ENCODE measurements at regions not wholly inside any gene's neighbourhood (a gene's known extent, or its start where the extent isn't known, plus 50 kb on each side); places are given as distances from the start of the nearest gene placed in this dataset.
"Not testable (repeated sequence)": the region's sequence is repeated elsewhere in the genome, so short reads cannot be mapped to it uniquely, and the experiment has no call there.

DNA sequence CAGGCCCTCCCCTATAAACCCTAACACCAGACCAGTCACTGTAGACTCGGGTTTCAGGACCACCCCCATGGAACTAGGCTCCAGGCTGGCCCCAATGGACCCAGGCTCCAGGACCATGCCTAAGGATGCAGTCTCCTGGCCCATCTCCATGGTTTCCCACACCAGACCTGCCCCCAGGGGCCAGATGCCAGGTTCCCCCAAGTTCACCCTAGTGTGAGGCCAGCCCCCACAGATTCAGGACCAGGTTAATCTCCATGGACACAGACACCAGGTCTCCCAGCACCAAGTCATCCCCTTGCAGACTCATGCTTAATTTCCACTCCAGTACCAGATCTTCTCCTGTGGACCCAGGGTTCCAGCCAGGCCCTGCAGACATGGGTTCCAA lies 103.8 kb upstream of the LANCL2 start:
- in situ Hi-C loops (cut with HindIII; ENCODE audit: low pct_unique_long_range_greater_than_20kb, low sequenced_read_pairs): no loop called here
- DNase-seq (ENCODE audit: low read depth): no peak

- DNase-seq (ENCODE audit: low read depth); in situ Hi-C loops (cut with HindIII; ENCODE audit: low pct_unique_long_range_greater_than_20kb, low sequenced_read_pairs): not testable (repeated sequence)
These were observed 99.8 kb upstream of the LANCL2 start for GRCh38 chr7:55265328-55265727.

GRCh38 chr7:55265836-55266642 lies 99.1 kb upstream of the LANCL2 start:
- in situ Hi-C loops (cut with HindIII; ENCODE audit: low pct_unique_long_range_greater_than_20kb, low sequenced_read_pairs): no loop called here

GRCh38 chr7:55271069-55271626 lies 94.0 kb upstream of the LANCL2 start:
- in situ Hi-C loops (cut with HindIII; ENCODE audit: low pct_unique_long_range_greater_than_20kb, low sequenced_read_pairs): no loop called here

More at GRCh38 chr7:55265836-55266642, 99.1 kb upstream of the LANCL2 start:
- DNase-seq (ENCODE audit: low read depth): no peak

DNA sequence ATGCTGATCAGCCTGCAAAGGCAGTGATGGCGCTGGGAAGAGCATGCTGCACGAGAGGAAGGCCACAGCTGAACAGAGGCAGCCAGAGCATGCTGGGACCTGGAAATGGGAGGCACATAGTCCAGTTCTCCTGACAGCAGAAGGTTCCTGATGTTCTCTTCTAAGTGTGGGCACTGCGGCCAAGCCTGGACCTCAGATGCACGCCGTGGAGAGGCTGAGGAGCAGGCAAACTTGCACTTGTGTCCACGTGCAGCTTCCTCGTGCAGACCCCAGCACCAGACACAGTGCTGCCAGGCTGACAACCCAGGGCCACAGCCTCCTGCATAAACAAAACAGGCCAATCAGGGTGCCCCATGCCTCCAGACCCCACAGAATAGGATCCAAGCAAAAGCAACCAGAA lies 93.5 kb upstream of the LANCL2 start:
- no peak for DNase-seq (ENCODE audit: low read depth)
- in situ Hi-C loops (cut with HindIII; ENCODE audit: low pct_unique_long_range_greater_than_20kb, low sequenced_read_pairs): no loop called here

More at GRCh38 chr7:55271069-55271626, 94.0 kb upstream of the LANCL2 start:
- no peak for DNase-seq (ENCODE audit: low read depth)

- DNase-seq (ENCODE audit: low read depth): no peak
- in situ Hi-C loops (cut with HindIII; ENCODE audit: low pct_unique_long_range_greater_than_20kb, low sequenced_read_pairs): no loop called here
These were observed 92.8 kb upstream of the LANCL2 start for GRCh38 chr7:55272328-55272727.

DNA sequence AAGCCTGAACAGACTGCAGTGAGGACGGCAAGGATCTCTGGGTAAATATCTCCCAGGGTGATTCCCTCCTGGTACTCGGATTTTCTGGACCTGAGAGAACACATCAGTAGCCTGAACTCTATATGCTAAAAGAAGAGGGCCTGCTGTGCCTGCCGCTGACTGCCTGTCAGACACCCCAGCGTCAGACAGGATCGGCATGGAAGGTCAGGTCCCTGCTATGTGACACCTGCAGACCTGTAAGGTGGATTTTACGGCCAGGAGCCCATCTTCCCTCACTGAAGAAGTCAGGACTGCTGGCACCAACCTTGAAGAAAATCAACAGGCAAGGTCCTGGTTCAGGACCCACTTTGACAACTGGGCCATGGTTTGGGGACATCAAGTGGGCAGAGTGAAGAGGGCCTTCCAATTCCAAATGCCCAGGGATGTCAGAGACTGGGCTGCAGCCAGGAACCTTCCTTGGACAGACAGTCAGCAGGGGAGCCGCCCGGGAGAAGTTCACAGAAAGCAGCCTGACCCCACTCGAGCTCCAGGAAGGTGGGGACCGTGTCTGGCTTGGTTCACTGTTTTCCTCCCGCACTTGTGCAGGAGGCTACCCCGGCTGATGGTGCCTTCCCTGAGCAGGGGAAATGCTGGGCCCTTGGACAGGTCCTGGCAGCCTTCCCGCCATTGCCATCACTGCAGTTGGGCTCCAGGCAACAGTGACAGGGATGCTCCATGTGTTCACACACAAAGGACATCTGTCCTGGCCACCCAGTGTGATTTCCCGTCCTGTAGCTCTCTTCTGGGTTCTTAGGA lies 91.8 kb upstream of the LANCL2 start:
- no peak for DNase-seq (ENCODE audit: low read depth)
- in situ Hi-C loops (cut with HindIII; ENCODE audit: low pct_unique_long_range_greater_than_20kb, low sequenced_read_pairs): no loop called here

- DNase-seq (ENCODE audit: low read depth): no peak
- in situ Hi-C loops (cut with HindIII; ENCODE audit: low pct_unique_long_range_greater_than_20kb, low sequenced_read_pairs): no loop called here
These were observed 91.0 kb upstream of the LANCL2 start for GRCh38 chr7:55274156-55274555.

DNA sequence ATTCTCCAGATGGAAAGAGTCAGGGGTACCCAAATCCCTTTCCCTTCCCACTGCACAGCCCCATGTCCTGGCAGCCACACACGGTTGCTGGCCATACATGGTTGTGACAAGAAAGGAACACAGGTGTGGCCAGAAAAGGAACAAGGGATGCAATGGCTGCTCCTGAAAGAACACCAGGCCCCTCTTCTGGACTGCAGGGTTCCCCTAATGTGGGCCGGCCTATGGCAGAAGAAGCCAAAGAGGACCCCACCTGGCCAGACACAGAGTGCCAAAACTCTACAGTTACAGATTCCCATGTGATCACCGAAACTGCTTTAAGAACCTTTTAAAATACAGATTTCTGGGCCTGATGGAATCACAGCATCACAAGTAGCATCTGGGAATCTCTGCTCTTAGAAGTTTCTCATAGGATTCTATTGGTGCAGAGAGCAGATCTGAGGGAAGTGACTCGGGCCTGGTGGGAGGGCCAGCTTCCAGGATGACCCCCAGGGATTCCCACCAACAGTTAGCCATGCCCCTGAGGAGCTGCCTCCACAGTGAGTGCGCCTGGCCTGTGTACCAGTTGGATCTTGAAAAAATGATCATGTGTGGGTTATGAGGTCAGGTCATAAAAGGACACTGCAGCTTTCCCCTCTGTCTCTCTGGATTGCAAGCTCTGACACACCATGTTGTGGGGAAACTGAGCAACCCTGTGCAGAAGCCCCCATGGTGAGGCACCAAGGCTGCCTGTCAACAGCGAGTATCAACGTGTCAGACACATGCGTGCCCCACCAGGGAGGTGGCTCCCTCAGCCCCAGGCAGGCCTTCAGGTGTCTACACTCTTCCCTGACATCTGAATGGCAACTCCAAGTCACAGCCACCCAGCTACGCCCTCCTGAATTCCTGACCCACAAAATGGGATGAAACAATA lies 89.6 kb upstream of the LANCL2 start:
- DNase-seq (ENCODE audit: low read depth): no peak
- in situ Hi-C loops (cut with HindIII; ENCODE audit: low pct_unique_long_range_greater_than_20kb, low sequenced_read_pairs): no loop called here

- in situ Hi-C loops (cut with HindIII; ENCODE audit: low pct_unique_long_range_greater_than_20kb, low sequenced_read_pairs): no loop called here
- no peak for DNase-seq (ENCODE audit: low read depth)
These were observed 88.4 kb upstream of the LANCL2 start for GRCh38 chr7:55276572-55277295.

DNA sequence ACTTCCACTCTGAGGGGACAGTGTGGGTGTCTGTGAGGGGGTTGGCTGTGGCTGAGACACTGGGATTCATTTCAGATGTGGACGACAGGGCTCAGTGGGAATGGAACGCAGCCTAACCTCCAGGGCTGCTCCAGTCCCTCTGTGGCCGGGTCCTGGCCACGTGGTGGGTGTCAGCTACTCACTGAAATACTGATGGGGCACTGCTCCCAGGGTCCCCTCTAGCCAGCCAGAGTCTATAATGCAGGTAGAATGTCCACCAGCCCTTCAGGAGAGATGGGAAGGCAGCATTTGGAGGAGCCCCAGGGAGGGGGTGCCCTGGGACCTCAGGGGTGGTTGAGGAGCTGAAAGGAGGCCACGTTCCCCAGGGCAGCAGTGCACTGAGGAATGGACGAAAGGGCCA lies 87.2 kb upstream of the LANCL2 start:
- in situ Hi-C loops (cut with HindIII; ENCODE audit: low pct_unique_long_range_greater_than_20kb, low sequenced_read_pairs): no loop called here
- DNase-seq (ENCODE audit: low read depth): no peak

DNA sequence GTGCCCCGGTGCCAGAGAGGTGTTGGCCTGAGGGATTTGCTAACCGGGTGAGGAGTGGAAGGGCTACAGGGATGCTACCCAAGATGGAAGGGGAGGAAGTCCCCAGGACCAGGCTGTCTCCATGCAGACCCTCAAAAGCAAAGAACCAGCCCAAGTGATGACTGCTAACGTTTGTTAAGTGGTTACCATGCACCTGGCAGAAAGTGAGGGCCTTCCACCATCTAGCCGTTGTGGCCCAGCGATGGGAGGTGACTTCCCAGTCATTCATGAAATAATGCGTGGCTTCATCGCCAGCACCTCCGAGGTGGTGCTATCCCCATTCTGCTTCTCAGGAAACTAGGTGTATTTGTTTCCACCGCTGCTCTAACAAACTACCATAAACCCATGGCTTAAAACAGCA lies 86.8 kb upstream of the LANCL2 start:
- in situ Hi-C loops (cut with HindIII; ENCODE audit: low pct_unique_long_range_greater_than_20kb, low sequenced_read_pairs): no loop called here
- no peak for DNase-seq (ENCODE audit: low read depth)

DNA sequence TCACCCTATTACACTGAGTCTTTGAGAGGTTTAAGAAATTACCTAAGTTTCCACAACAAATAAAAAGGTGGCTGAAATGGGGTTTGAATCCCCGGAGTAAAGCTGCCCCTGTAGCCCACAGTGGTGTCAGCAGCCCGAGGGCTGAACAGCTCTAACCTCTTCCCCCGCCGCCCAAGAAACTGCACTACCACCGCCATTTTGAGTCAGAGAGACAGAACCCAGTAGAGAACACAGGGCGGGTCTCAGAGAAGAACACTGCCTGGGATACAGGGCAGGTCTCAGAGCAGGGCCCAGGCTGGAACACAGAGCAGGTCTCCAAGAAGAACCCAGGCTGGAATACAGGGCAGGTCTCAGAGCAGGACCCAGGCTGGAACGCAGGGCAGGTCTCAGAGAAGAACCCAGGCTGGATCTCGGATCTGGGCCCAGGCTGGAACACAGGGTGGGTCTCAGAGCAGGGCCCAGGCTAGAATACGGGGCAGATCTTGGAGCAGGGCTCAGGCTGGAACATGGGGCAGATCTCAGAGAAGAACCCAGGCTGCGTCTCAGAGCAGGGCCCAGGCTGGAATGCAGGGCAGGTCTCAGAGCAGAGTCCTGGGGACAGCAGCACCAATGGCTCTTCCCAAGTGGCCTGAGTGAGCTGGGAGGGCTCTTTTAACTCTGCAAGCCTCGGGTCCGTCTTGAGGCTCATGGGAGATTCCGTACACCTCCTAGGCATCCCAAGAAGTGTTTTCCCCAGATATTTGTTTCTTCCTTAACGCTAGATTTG lies 85.9 kb upstream of the LANCL2 start:
- no peak for DNase-seq (ENCODE audit: low read depth)
- in situ Hi-C loops (cut with HindIII; ENCODE audit: low pct_unique_long_range_greater_than_20kb, low sequenced_read_pairs): no loop called here

- in situ Hi-C loops (cut with HindIII; ENCODE audit: low pct_unique_long_range_greater_than_20kb, low sequenced_read_pairs): no loop called here
- DNase-seq (ENCODE audit: low read depth): peak; percentile 54
These were observed 85.1 kb upstream of the LANCL2 start for GRCh38 chr7:55280031-55280454.

- DNase-seq (ENCODE audit: low read depth): no peak
- in situ Hi-C loops (cut with HindIII; ENCODE audit: low pct_unique_long_range_greater_than_20kb, low sequenced_read_pairs): no loop called here
These were observed 79.5 kb upstream of the LANCL2 start for GRCh38 chr7:55285665-55286064.

GRCh38 chr7:55286666-55287065 lies 78.5 kb upstream of the LANCL2 start:
- in situ Hi-C loops (cut with HindIII; ENCODE audit: low pct_unique_long_range_greater_than_20kb, low sequenced_read_pairs): no loop called here
- no peak for DNase-seq (ENCODE audit: low read depth)

All from Caki2 (cell line).